GM18867 (cell line): ENCODE measurements at regions not wholly inside any gene's neighbourhood (a gene's known extent, or its start where the extent isn't known, plus 50 kb on each side); places are given as distances from the start of the nearest gene placed in this dataset.
"Not testable (repeated sequence)": the region's sequence is repeated elsewhere in the genome, so short reads cannot be mapped to it uniquely, and the experiment has no call there.

Experiments
- ATAC-seq: cut with Tn5 transposase; IDR thresholded peaks from one replicate; pipeline ENCODE4 v1.9.1; 2021; ENCODE audit warnings: mild to moderate bottlenecking, moderate library complexity; ENCODE audit not compliant: unreplicated experiment

DNA sequence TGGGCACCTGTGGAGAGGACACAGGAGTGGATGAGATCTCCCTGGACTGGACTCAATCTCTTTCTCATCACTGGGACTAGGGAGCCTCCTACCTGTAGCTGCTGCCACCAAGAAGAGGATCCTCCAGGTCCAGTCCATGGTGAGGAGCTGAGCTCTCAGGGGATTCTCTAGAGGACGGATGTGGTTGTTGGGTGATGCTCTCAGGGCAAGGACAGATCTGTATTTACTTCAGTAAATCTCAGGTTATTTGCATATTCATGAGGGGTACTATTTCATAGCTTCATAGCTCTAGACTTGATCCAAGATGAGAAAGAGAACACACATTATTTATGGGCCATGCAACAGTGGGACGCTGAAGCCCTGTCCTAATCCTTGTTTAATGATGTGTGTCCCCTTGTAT lies 159.4 kb downstream of the POTEB start:
- ATAC-seq, result peak; percentile 77

DNA sequence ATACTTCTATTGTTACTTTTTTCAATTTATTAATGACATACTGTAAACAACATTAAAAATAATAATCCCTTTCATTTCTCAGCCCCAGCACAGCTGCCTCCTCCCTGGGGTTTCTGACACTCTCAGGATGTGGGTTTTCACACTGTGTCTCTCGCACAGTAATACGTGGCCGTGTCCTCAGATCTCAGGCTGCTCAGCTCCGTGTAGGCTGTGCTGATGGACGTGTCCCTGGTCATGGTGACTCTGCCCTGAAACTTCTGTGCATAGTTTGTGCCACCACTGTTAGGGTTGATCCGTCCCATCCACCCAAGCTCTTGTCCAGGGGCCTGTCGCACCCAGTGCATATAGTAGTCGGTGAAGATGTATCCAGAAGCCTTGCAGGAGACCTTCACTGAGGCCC lies 159.9 kb downstream of the POTEB start:
- peak; percentile 40 for ATAC-seq

DNA sequence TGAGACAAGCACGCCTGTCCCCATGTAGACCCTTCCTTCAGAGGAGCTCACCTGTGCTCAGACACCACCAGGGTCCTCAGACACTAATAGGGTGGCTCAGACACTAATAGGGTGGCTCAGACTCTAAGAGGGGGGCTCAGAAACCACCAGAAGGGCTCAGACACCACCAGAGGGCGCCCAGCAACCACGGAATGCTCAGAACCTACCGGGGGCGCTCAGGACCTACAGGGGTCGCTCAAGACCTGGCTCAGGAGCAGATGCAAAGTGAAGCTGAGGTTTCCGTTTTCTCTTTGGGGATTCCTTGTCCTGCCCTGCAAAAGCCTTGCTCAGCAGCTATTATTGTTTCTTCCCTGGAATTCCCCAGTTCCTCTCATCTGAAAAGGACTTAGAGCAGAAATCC lies 172.1 kb downstream of the POTEB start:
- peak; percentile 86 for ATAC-seq

DNA sequence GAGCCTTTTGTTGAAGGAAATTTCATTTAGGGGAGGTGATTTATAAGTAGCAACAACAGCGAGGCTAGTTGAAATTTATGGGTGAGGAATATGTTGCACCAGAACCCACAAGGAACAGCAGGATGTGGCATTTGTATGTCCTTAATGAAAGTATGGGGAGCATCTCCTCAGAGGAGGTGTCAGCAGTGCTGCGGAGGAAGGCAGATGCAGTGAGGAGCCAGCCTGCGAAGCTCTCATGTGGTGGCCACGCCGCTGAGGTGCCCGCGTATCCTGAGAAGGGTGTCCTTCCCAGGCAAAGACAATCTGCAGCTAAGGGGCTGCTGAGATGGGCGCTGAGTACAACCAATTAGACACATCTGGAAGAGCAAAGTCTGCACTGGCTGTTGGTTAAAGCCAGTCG lies 178.9 kb downstream of the POTEB start:
- ATAC-seq, result not testable (repeated sequence)

DNA sequence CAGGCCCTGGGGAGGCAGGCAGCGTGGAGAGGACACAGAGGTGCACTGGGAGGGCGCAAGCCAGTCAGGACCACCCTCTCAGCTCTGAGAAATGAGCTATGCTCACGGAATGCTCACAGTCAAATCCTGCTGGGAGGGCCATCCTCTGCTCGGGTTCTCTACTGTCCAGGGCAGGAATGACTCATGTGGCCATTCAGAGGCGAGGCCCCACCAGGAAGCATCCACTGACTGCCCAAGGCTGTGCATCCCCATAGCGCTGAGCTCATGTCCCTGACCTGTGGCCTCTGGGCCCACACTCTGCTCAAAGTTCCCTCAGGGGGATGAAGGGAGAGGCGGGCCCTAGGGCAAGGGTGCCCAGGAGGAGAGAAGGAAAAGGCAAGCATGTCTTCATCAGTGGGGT lies 182.4 kb downstream of the POTEB start:
- ATAC-seq, result not testable (repeated sequence)

DNA sequence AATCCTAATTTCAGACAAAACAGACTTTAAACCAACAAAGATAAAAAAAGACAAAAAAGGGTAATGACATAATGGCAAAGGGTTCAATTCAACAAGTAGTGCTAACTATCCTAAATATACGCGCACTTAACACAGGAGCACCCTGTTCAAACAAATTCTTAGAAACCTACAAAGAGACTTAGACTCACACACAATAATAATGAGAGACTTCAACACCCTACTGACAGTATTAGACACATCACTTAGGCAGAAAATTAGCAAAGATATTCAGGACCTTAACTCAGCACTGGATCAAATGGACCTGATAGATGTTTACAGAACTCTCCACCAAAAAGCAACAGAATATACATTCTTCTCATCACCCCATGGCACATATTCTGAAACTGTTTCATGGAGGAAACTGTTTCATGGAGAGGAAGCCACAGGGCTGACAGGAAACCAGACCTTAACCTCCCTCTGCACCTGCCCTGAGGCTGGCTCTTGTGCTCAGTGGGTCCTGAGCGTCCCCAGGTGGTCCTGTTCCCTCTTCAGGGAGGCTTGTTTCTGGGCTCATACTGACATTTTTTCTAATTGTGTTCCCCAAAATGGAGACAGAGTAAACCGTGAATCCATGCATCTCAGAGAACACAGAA lies 184.9 kb downstream of the POTEB start:
- not testable (repeated sequence) for ATAC-seq

DNA sequence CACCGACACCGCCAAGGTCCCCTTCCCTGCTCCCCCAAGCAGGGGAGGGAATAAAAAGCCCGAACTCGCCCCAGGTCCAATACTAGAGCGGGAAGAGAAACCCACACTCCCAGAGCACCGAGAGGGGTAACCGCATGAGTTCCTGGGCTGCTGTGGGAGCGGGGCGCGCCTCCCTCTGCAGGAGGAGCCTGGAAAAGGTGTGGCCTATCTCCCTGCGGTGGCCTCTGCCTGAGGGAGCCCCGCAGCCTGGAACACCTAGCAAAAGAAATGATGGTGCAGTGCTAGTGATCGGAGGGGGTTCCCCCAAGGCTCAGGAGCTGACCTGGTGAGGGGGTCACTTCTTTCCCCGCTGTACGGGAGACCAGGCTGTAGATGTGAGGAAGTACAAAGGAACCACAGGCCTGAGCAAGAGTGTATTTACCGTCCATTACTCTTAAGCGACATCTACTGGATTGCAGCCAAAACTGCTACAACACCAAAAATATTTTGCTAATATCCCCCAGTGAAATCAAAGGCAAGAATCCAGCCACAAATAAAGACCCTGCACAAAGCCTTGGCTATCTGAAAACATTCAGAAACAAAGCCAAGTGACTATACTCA lies 216.6 kb upstream of the POTEB3 start:
- ATAC-seq, result peak; percentile 81

DNA sequence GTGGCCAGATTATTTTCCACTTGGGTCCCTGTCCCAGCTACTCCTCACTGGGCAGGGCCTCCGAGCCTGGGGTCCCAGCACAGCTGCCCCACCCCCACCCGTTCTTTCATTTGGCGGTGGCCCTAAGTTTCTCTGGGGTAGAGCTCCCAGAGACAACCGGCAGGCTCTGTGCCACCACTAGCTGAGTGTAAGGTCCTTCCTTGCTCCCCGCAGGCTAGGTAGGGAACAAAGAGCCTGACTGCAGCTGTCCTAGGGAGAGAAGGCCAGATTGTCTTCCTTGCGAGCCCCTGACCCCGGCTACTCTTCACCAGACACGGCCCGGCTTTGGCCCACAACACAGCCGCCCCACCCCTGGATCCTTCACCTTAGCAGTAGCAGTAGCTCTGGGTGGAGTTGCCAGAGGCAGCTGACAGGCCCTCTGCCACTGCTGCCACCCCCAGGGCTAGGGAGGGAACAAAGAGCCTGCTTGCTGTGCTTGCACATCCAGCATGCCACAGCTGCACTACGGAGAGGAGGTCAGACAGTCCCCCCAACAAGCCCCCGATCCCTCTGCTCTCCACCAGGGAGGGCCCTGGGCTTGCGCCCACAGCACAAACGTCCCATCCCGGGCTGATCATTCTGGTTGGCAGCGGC lies 215.9 kb upstream of the POTEB3 start:
- not testable (repeated sequence) for ATAC-seq

DNA sequence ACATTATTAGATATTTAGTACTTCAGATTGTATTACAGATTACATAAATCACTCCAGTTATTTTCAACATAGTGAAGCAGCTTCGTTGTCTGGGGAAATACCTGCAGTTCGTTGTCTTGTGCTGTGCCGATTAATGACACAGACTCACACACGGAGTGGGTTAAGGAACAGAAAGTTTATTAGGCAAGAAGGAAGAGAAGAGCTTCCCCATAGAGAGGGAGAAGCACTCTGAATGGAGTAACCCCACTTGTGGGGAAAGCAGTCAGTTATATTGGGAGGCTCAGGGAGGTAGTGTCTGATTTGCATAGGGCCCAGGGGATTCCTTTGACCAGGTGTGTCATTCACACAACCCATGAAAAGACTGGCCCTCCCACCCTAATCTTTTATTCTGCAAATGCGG lies 213.4 kb upstream of the POTEB3 start:
- ATAC-seq, result not testable (repeated sequence)

DNA sequence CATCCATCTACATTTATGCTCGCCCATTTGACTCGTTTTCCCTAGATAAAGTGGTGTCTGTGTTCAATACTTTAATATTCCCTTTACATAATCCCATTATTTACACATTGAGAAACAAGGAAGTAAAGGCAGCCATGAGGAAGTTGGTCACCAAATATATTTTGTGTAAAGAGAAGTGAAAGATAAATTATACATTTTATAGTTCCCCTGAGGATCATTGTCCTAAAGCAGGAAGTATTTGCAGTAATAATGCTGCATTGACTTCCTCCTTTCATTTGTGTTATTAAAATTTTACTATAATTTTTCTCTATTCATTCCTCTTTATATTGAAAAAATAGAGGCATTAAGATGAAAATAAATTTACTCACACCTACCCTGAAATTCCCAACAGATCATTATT lies 198.5 kb upstream of the POTEB3 start:
- not testable (repeated sequence) for ATAC-seq

DNA sequence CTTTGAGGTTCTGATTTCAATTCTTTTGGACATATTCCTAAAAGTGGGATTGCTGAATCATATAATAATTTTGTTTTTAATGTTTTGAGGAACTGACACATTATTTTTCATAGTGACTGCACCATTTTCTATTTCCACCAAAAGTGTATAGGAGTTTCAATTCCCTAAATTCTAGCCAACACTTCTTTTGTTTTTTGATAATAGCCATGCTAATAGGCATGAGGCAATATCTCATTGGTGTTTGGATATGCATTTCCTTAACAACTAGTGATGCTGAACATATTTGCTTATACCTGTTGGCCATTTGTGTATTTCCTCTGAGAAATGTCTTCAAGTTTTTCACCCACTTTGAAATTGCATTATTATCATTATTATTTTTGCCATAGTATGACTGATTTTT lies 186.4 kb upstream of the POTEB3 start:
- ATAC-seq, result not testable (repeated sequence)

DNA sequence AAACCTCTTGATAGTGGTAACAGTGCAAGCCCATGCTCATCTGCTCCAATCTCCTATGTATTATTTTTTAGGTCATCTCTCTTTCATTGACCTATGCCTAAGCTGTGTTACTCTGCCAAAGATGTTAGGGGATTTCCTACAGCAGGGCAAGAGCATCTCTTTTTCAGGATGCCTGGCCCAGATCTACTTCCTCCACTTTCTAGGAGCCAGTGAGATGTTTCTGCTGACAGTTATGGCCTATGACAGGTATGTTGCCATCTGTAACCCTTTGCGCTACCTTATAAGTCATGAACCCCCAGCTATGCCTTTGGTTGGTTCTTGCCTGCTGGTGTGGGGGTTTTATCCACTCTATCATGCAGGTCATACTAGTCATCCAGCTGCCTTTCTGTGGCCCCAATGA lies 168.9 kb upstream of the POTEB3 start:
- not testable (repeated sequence) for ATAC-seq

DNA sequence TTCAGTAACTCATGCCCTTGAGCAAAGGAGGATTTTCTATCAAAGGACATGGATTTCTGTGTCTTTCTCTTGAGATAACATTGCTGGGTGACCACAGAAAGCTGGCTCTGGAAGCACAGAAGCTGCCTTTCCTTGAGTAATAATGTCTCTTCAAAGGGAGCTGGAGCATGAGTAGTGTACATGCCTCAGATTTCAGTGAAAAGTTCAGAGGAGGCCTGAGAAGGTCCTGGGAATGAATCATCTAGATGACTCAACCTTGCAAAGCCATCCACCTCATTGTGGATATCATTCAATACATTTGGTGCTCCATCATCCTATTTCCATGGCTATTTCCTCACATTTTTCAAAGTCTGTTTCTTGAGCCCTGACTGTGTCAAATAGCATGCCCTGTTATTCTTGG lies 125.1 kb upstream of the POTEB3 start:
- ATAC-seq, result not testable (repeated sequence)

DNA sequence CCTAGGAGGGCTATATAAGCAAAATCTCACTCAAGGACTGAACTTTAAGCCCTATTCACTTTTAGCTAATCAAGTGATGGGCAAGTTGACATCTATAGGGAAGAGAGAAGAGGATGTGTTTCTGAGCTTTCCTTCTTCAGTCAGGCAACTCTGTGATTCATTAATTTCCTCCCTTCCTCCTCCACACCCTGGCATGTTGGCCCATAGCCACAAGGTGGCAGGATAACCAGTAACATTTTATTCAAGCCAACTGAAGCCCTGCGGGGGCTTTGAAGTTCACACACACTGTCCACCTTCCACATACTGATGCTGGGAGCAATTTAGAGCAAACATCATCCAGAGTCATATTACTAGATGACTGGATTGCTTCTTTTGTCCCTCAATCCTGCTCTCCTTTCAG lies 111.5 kb upstream of the POTEB3 start:
- ATAC-seq, result peak; percentile 88

DNA sequence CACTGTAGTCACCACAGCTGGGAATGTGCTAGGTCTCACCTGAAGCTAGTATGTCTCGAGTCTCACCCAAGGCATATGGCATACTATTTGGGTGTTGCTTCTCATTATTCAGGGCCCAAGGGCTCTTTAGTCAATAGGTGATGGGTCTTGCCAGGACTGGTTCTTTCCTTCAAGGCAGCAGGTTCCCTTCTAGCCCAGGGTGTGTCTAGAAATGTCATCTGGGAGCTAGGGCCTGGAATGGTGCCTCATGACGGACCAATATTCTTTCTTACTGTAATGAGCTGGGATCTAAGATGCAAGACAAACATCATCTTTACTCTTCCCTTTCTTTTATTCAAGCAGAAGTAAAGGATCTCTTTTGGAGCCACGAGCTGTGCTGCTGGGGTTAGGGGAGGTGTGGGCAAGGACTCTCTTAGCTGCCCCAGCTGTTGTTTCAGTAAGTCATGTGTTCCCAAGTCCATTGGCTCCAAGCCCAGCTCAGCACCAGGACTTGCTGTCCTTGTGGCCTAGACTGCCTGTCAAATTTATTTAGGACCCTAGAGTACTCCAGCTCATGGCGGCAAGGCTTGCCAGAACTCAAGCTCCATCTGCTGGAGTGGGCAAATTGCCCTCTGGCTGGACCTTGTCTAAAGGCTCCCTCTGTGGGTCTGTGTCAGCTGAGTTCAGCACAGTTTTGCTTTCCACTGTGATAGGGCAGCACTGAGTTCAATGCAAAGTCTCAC lies 106.0 kb upstream of the POTEB3 start:
- not testable (repeated sequence) for ATAC-seq

DNA sequence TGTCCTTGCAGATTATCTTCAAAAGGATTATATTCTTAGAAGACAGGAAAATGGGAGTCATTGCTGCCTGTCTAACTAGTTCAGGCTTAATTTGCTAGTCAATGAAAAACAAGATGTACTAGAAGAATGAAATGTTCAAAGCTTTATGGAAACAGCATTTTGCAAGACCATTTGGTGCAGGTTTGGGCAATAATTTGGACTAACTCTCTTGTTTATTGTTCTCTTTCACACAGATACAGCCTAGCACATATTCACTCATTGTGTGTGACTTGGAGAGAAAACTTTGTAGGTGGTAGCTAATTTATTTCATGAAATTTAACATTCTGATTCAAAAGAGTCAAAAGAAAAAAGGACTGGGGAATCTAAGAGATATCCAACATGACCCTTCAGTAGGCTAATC lies 92.5 kb upstream of the POTEB3 start:
- ATAC-seq, result not testable (repeated sequence)

DNA sequence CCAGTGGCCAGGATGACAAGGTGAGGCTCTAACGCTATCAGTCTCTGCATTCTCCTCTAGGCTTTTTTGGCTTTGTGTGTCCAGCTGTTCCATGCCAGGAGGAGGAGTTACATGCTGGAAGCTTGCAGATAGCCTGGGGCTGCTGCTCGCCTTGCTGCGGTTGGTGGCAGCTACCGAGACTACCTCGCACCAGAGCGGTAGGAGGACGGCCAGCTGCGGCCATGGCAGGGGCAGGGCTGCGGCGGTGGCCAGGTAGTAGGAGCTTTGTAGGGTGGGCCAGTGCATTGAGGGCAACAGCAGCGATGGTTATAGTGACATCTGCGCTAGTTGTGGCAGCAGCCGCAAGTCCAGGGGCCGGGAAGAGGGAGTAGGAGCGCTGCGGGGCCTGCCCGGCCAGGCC lies 75.9 kb upstream of the POTEB3 start:
- ATAC-seq, result not testable (repeated sequence)

DNA sequence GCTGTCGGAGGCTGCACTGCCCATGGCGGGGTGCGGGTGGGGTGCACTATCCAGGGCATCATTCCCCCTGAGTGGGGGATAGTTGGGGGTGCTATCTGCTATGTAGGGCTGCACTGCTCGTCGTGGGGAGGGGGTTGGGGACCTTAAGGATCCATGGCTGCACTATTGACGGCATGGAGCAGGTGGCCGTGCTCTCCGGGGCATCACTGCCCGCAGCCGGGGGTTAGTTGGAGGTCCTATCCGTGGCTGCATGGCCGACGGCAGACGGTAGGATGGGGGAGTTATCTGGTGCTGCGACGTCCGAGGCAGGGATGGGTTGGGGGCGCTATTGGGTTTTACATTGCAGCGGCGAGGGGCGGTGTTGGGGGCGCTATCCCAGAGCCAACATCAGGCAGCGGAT lies 75.0 kb upstream of the POTEB3 start:
- not testable (repeated sequence) for ATAC-seq

DNA sequence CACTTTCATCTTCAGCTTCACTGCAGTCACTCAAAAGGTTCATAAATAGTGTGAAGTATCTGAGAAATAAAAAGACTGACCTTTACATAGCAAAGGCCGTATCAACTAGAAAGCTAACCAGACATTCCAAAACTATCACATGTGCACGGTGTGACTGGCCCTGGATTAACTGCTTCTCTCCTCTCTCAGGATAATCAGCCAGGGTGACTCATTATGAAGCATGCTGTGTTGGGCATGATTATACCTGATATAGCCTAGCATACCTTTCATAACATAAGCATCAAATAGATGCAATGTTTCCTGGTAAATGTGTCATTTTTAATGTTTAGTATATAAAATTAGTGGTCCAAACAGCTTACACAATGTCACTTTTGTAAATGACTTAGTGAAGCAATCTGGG lies 62.7 kb upstream of the POTEB3 start:
- not testable (repeated sequence) for ATAC-seq
